GM23338 (cell line): ENCODE measurements at regions not wholly inside any gene's neighbourhood (a gene's known extent, or its start where the extent isn't known, plus 50 kb on each side); places are given as distances from the start of the nearest gene placed in this dataset.

Experiments used
- CREB1 ChIP-seq: fragments of 250-450 bp; sonication (Bioruptor Pico); IDR thresholded peaks from 2 replicates; pipeline ENCODE4 v1.5.0; 2020; ENCODE audit warnings: low read depth, mild to moderate bottlenecking, moderate library complexity
- EZH2 ChIP-seq: fragments of 200-600 bp; sonication (generic); IDR thresholded peaks from one replicate; pipeline ENCODE4 v1.8.0; 2017; ENCODE audit warnings: antibody characterized with exemption, mild to moderate bottlenecking, low read depth; ENCODE audit not compliant: unreplicated experiment
- EZH2phosphoT487 ChIP-seq: fragments of 200-600 bp; sonication (generic); IDR thresholded peaks from one replicate; pipeline ENCODE4 v1.8.1; 2018; ENCODE audit warnings: antibody characterized with exemption; ENCODE audit not compliant: unreplicated experiment
- JUNB ChIP-seq: IDR thresholded peaks from one replicate; pipeline ENCODE4 v1.6.1; 2016; ENCODE audit warnings: antibody characterized with exemption; ENCODE audit not compliant: unreplicated experiment
- POLR2AphosphoS5 ChIP-seq: IDR thresholded peaks from 2 replicates; pipeline ENCODE4 v1.6.1; 2016; ENCODE audit warnings: antibody characterized with exemption, low read depth
- STAT1 ChIP-seq: IDR thresholded peaks from one replicate; pipeline ENCODE4 v1.6.1; 2016; ENCODE audit warnings: antibody characterized with exemption; ENCODE audit not compliant: unreplicated experiment
- ZNF114 ChIP-seq: fragments of 250-450 bp; sonication (Bioruptor Pico); IDR thresholded peaks from 2 replicates; pipeline ENCODE4 v1.5.0; 2020; ENCODE audit warnings: mild to moderate bottlenecking, moderate library complexity
- ZNF331 ChIP-seq: fragments of 250-450 bp; sonication (Bioruptor Pico); IDR thresholded peaks from 2 replicates; pipeline ENCODE4 v1.5.0; 2020; ENCODE audit warnings: low read depth, mild to moderate bottlenecking, moderate library complexity
- TF ChIP-seq, protein P1 (sequence below), 2 experiments: fragments of 200-600 bp in 1 of 2; sonication (generic) in 1 of 2; conservative IDR thresholded peaks; 2 replicates each; pipeline versions ENCODE4 v1.5.1 to v1.6.1; 2016 to 2017; ENCODE audit warnings: antibody characterized with exemption in 2 of 2, low read depth in 2 of 2, mild to moderate bottlenecking in 2 of 2, moderate library complexity in 1 of 2
- TF ChIP-seq, protein P2 (sequence below): IDR thresholded peaks from one replicate; pipeline ENCODE4 v1.6.1; 2018; ENCODE audit warnings: antibody characterized with exemption; ENCODE audit not compliant: unreplicated experiment
- TF ChIP-seq, protein P3 (sequence below): fragments of 250-450 bp; sonication (Bioruptor Pico); IDR thresholded peaks from 2 replicates; pipeline ENCODE4 v1.5.0; 2020; ENCODE audit warnings: mild to moderate bottlenecking, moderate library complexity
- TF ChIP-seq, protein P4 (sequence below): IDR thresholded peaks from 2 replicates; pipeline ENCODE4 v1.6.1; 2016; ENCODE audit warnings: antibody characterized with exemption

DNA sequence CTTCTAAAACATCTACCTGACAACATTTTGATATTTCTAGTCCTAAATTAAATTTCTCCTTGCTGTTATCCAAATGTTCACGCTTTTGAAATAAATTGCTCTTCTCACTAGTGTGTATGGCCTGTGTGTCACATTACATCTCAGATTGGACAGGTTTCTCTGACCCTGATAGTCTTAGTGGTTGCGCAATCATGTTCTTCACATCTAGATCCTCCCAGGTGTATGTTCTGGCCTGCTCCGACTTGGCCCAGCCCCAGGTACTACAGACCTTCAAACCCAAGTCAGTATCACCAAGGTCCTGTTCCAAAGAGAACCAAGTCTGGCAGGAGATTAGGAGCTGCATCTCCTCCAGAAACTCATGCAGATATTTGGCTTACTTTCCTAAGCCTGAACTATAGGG lies 209.5 kb downstream of the ASCL1 start:
- TF ChIP-seq, protein P1, sequence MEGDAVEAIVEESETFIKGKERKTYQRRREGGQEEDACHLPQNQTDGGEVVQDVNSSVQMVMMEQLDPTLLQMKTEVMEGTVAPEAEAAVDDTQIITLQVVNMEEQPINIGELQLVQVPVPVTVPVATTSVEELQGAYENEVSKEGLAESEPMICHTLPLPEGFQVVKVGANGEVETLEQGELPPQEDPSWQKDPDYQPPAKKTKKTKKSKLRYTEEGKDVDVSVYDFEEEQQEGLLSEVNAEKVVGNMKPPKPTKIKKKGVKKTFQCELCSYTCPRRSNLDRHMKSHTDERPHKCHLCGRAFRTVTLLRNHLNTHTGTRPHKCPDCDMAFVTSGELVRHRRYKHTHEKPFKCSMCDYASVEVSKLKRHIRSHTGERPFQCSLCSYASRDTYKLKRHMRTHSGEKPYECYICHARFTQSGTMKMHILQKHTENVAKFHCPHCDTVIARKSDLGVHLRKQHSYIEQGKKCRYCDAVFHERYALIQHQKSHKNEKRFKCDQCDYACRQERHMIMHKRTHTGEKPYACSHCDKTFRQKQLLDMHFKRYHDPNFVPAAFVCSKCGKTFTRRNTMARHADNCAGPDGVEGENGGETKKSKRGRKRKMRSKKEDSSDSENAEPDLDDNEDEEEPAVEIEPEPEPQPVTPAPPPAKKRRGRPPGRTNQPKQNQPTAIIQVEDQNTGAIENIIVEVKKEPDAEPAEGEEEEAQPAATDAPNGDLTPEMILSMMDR (conservative IDR thresholded peaks at IDR 0.05; ENCODE audit: low read depth in 2 of 2): no peak
- TF ChIP-seq POLR2AphosphoS5 (no peak), EZH2phosphoT487 (no peak), JUNB (no peak), STAT1 (no peak), EZH2 (no peak), CREB1 (no peak), ZNF114 (no peak), ZNF331 (no peak)
- TF ChIP-seq, protein P2, sequence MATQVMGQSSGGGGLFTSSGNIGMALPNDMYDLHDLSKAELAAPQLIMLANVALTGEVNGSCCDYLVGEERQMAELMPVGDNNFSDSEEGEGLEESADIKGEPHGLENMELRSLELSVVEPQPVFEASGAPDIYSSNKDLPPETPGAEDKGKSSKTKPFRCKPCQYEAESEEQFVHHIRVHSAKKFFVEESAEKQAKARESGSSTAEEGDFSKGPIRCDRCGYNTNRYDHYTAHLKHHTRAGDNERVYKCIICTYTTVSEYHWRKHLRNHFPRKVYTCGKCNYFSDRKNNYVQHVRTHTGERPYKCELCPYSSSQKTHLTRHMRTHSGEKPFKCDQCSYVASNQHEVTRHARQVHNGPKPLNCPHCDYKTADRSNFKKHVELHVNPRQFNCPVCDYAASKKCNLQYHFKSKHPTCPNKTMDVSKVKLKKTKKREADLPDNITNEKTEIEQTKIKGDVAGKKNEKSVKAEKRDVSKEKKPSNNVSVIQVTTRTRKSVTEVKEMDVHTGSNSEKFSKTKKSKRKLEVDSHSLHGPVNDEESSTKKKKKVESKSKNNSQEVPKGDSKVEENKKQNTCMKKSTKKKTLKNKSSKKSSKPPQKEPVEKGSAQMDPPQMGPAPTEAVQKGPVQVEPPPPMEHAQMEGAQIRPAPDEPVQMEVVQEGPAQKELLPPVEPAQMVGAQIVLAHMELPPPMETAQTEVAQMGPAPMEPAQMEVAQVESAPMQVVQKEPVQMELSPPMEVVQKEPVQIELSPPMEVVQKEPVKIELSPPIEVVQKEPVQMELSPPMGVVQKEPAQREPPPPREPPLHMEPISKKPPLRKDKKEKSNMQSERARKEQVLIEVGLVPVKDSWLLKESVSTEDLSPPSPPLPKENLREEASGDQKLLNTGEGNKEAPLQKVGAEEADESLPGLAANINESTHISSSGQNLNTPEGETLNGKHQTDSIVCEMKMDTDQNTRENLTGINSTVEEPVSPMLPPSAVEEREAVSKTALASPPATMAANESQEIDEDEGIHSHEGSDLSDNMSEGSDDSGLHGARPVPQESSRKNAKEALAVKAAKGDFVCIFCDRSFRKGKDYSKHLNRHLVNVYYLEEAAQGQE: no peak
- TF ChIP-seq, protein P3, sequence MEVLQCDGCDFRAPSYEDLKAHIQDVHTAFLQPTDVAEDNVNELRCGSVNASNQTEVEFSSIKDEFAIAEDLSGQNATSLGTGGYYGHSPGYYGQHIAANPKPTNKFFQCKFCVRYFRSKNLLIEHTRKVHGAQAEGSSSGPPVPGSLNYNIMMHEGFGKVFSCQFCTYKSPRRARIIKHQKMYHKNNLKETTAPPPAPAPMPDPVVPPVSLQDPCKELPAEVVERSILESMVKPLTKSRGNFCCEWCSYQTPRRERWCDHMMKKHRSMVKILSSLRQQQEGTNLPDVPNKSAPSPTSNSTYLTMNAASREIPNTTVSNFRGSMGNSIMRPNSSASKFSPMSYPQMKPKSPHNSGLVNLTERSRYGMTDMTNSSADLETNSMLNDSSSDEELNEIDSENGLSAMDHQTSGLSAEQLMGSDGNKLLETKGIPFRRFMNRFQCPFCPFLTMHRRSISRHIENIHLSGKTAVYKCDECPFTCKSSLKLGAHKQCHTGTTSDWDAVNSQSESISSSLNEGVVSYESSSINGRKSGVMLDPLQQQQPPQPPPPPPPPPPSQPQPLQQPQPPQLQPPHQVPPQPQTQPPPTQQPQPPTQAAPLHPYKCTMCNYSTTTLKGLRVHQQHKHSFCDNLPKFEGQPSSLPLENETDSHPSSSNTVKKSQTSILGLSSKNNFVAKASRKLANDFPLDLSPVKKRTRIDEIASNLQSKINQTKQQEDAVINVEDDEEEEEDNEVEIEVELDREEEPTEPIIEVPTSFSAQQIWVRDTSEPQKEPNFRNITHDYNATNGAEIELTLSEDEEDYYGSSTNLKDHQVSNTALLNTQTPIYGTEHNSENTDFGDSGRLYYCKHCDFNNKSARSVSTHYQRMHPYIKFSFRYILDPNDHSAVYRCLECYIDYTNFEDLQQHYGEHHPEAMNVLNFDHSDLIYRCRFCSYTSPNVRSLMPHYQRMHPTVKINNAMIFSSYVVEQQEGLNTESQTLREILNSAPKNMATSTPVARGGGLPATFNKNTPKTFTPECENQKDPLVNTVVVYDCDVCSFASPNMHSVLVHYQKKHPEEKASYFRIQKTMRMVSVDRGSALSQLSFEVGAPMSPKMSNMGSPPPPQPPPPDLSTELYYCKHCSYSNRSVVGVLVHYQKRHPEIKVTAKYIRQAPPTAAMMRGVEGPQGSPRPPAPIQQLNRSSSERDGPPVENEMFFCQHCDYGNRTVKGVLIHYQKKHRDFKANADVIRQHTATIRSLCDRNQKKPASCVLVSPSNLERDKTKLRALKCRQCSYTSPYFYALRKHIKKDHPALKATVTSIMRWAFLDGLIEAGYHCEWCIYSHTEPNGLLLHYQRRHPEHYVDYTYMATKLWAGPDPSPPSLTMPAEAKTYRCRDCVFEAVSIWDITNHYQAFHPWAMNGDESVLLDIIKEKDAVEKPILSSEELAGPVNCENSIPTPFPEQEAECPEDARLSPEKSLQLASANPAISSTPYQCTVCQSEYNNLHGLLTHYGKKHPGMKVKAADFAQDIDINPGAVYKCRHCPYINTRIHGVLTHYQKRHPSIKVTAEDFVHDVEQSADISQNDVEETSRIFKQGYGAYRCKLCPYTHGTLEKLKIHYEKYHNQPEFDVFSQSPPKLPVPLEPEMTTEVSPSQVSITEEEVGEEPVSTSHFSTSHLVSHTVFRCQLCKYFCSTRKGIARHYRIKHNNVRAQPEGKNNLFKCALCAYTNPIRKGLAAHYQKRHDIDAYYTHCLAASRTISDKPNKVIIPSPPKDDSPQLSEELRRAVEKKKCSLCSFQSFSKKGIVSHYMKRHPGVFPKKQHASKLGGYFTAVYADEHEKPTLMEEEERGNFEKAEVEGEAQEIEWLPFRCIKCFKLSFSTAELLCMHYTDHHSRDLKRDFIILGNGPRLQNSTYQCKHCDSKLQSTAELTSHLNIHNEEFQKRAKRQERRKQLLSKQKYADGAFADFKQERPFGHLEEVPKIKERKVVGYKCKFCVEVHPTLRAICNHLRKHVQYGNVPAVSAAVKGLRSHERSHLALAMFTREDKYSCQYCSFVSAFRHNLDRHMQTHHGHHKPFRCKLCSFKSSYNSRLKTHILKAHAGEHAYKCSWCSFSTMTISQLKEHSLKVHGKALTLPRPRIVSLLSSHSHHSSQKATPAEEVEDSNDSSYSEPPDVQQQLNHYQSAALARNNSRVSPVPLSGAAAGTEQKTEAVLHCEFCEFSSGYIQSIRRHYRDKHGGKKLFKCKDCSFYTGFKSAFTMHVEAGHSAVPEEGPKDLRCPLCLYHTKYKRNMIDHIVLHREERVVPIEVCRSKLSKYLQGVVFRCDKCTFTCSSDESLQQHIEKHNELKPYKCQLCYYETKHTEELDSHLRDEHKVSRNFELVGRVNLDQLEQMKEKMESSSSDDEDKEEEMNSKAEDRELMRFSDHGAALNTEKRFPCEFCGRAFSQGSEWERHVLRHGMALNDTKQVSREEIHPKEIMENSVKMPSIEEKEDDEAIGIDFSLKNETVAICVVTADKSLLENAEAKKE: no peak
- TF ChIP-seq, protein P4, sequence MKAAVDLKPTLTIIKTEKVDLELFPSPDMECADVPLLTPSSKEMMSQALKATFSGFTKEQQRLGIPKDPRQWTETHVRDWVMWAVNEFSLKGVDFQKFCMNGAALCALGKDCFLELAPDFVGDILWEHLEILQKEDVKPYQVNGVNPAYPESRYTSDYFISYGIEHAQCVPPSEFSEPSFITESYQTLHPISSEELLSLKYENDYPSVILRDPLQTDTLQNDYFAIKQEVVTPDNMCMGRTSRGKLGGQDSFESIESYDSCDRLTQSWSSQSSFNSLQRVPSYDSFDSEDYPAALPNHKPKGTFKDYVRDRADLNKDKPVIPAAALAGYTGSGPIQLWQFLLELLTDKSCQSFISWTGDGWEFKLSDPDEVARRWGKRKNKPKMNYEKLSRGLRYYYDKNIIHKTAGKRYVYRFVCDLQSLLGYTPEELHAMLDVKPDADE: no peak
